K562 (cell line): ENCODE measurements at regions not wholly inside any gene's neighbourhood (a gene's known extent, or its start where the extent isn't known, plus 50 kb on each side); places are given as distances from the start of the nearest gene placed in this dataset.

Experiments used
- TF ChIP-seq, protein P1 (sequence below), 2 experiments: fragments of 450-650 bp in 1 of 2; sonication (generic) in 1 of 2; formaldehyde crosslinking in 1 of 2; IDR thresholded peaks; 2 replicates each; pipeline versions ENCODE4 v1.7.1 to v1.9.0; 2016 to 2022; ENCODE audit warnings: inconsistent platforms in 1 of 2, mild to moderate bottlenecking in 1 of 2, missing genetic modification reagents in 1 of 2

GRCh38 chr2:58398406-58398805, 157.3 kb upstream of the FANCL start (continued):
- TF ChIP-seq, protein P1, sequence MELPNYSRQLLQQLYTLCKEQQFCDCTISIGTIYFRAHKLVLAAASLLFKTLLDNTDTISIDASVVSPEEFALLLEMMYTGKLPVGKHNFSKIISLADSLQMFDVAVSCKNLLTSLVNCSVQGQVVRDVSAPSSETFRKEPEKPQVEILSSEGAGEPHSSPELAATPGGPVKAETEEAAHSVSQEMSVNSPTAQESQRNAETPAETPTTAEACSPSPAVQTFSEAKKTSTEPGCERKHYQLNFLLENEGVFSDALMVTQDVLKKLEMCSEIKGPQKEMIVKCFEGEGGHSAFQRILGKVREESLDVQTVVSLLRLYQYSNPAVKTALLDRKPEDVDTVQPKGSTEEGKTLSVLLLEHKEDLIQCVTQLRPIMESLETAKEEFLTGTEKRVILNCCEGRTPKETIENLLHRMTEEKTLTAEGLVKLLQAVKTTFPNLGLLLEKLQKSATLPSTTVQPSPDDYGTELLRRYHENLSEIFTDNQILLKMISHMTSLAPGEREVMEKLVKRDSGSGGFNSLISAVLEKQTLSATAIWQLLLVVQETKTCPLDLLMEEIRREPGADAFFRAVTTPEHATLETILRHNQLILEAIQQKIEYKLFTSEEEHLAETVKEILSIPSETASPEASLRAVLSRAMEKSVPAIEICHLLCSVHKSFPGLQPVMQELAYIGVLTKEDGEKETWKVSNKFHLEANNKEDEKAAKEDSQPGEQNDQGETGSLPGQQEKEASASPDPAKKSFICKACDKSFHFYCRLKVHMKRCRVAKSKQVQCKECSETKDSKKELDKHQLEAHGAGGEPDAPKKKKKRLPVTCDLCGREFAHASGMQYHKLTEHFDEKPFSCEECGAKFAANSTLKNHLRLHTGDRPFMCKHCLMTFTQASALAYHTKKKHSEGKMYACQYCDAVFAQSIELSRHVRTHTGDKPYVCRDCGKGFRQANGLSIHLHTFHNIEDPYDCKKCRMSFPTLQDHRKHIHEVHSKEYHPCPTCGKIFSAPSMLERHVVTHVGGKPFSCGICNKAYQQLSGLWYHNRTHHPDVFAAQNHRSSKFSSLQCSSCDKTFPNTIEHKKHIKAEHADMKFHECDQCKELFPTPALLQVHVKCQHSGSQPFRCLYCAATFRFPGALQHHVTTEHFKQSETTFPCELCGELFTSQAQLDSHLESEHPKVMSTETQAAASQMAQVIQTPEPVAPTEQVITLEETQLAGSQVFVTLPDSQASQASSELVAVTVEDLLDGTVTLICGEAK (IDR thresholded peaks at IDR 0.05), result peak; percentile 77
- TF ChIP-seq, protein P1 (CRISPR knock-in tag; IDR thresholded peaks at IDR 0.05), result no peak
